ENCODE measurements at regions not wholly inside any gene's neighbourhood (a gene's known extent, or its start where the extent isn't known, plus 50 kb on each side); places are given as distances from the start of the nearest gene placed in this dataset.
"Not testable (repeated sequence)": the region's sequence is repeated elsewhere in the genome, so short reads cannot be mapped to it uniquely, and the experiment has no call there.

DNA sequence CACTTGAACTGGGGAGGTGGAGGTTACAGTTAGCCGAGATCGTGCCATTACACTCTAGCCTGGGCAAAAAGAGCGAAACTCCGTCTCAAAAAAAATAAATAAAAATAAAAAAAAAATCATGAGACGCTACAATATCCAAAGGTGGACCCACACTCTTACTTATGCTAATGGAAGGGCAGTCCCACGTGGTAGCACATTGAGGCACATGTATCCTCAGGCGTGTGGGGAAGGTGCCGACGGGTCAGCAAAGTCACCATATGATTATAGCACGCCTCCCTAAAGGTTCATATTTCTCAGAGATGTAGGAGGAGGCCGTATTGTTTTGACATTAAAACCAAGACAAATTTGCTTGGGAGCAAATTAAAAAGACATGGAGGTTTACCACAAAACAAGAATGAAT, 201.6 kb downstream of the LRRC70 start:
- DNase-seq = no peak
- H3K4me3 Mint-ChIP-seq (ENCODE audit: low read depth, unreplicated experiment) = no peak overlapping the region
- no peaks in the 10 kb centered on the region for H3K4me1 Mint-ChIP-seq (ENCODE audit: low read depth, unreplicated experiment)
- no TSS peak for BruUV-seq (replicated peaks)
- intact Hi-C loops (cut with micrococcal nuclease; ENCODE audit: unreplicated experiment) = no loop called here
- CTCF ChIA-PET = interaction anchor here (0.6 kb wide), 1 partner anchor 376 kb away, joined by 10 read pairs; no protein-coding TSS in a partner anchor
- no peaks in the 10 kb centered on the region for H3K36me3 Mint-ChIP-seq (ENCODE audit: insufficient read depth, unreplicated experiment)
- H3K27ac Mint-ChIP-seq (ENCODE audit: unreplicated experiment) = no peak overlapping the region
- H3K27me3 Mint-ChIP-seq (ENCODE audit: unreplicated experiment) = no peaks in the 10 kb centered on the region
- TF ChIP-seq, protein P1, sequence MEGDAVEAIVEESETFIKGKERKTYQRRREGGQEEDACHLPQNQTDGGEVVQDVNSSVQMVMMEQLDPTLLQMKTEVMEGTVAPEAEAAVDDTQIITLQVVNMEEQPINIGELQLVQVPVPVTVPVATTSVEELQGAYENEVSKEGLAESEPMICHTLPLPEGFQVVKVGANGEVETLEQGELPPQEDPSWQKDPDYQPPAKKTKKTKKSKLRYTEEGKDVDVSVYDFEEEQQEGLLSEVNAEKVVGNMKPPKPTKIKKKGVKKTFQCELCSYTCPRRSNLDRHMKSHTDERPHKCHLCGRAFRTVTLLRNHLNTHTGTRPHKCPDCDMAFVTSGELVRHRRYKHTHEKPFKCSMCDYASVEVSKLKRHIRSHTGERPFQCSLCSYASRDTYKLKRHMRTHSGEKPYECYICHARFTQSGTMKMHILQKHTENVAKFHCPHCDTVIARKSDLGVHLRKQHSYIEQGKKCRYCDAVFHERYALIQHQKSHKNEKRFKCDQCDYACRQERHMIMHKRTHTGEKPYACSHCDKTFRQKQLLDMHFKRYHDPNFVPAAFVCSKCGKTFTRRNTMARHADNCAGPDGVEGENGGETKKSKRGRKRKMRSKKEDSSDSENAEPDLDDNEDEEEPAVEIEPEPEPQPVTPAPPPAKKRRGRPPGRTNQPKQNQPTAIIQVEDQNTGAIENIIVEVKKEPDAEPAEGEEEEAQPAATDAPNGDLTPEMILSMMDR (IDR thresholded peaks at IDR 0.05; ENCODE audit: unreplicated experiment) = no peak
- H3K9me3 Mint-ChIP-seq (ENCODE audit: low read depth, unreplicated experiment) = no peaks in the 10 kb centered on the region

DNA sequence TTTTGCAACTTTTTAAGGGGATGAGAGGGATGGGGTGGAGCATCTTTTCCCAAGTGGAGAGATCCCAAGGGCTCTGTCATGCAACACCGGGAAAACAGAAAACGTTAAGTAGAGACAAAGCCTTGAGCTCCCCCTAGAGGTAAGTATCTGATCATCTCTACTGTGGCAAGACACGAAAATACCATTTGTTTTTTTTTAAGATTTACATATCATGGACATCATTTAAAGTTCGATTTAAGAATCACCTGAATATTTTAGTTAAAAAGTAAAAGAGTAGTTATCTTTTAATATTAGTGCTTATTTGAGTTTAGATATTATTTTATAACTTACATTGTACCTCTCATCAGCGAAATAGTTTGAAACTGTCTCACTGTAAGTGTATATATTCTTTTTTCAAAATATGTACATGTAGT, 200.4 kb downstream of the LRRC70 start:
- intact Hi-C loops (cut with micrococcal nuclease; ENCODE audit: unreplicated experiment) = loop anchor here (1.0 kb wide), 2 partner anchors 319 to 336 kb away; no protein-coding TSS in a partner anchor
- Mint-ChIP-seq H3K4me3 (ENCODE audit: low read depth, unreplicated experiment) (no peak overlapping the region), H3K27me3 (ENCODE audit: unreplicated experiment) (no peaks in the 10 kb centered on the region), H3K4me1 (ENCODE audit: low read depth, unreplicated experiment) (no peaks in the 10 kb centered on the region), H3K9me3 (ENCODE audit: low read depth, unreplicated experiment) (no peaks in the 10 kb centered on the region), H3K36me3 (ENCODE audit: insufficient read depth, unreplicated experiment) (no peaks in the 10 kb centered on the region), H3K27ac (ENCODE audit: unreplicated experiment) (no peak overlapping the region)
- peak; percentile 30 for DNase-seq
- CTCF ChIA-PET = interaction anchor here (0.8 to 1.2 kb wide), 3 partner anchors 33 to 336 kb away, joined by 3 to 4 read pairs (median 3); no protein-coding TSS in a partner anchor
- BruUV-seq (replicated peaks) = no TSS peak
- TF ChIP-seq, protein P1 (IDR thresholded peaks at IDR 0.05; ENCODE audit: unreplicated experiment) = peak; percentile 53

DNA sequence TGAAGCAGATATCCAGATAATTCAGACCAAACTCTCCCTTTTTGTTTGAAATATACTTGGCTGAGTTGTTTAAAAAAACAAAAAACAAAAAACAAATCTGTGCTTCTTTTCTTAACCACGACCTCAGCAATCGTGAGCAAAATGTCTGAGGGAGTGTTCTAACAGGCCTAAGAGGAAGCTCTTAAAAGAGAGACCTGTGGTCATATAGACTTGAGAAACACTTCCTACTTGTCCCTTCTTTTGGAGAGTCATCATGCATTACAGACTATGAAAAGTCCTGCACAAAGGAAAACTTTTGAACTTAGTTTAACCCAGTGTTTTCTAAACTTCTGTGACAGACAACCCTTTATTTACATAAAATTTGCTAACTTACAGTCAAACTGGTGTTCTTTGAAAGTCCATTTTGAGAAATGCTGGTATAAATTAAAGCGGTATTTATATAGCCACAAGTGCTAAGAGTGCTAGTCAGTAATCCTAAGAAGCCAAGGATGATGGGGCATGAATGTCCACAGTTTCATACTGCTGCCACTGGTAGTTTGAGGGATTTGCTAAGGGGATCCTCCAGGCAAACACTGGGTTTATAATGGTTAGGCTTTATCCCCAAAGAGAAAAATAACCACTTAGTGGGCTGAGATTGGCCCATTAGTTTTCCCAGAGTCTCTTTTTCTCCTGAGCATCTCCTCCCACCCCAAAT, 199.8 kb downstream of the LRRC70 start:
- intact Hi-C loops (cut with micrococcal nuclease; ENCODE audit: unreplicated experiment) = loop anchor here (1.0 kb wide), 2 partner anchors 318 to 335 kb away; no protein-coding TSS in a partner anchor
- no peaks in the 10 kb centered on the region for H3K9me3 Mint-ChIP-seq (ENCODE audit: low read depth, unreplicated experiment)
- CTCF ChIA-PET = interaction anchor here (0.6 to 1.2 kb wide), 4 partner anchors 32 to 374 kb away, joined by 3 to 4 read pairs (median 4); no protein-coding TSS in a partner anchor
- no peak overlapping the region for H3K4me3 Mint-ChIP-seq (ENCODE audit: low read depth, unreplicated experiment)
- no peaks in the 10 kb centered on the region for H3K36me3 Mint-ChIP-seq (ENCODE audit: insufficient read depth, unreplicated experiment)
- TF ChIP-seq, protein P1 (IDR thresholded peaks at IDR 0.05; ENCODE audit: unreplicated experiment) = no peak
- no peak for DNase-seq
- H3K4me1 Mint-ChIP-seq (ENCODE audit: low read depth, unreplicated experiment) = no peaks in the 10 kb centered on the region
- no TSS peak for BruUV-seq (replicated peaks)
- no peak overlapping the region for H3K27ac Mint-ChIP-seq (ENCODE audit: unreplicated experiment)
- no peaks in the 10 kb centered on the region for H3K27me3 Mint-ChIP-seq (ENCODE audit: unreplicated experiment)

DNA sequence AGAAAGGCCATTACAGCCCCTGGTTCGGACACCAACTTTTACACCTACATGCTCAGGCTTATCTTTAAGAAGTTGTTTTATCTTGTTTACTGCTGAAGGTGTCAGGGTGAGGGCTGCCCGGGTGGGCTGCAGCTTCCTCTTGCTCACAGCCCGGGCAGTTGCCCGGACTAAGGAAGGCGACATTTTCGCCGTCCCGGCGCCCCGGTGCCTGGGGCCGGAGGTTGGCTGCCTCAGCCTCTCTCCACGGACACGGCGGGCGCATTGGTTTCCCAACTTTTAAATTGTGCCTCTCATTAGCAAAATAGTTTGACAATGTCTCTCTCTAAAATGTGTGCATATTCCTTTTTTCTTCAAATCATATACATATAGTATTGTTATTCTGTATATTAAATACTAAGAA, 198.5 kb downstream of the LRRC70 start:
- H3K4me1 Mint-ChIP-seq (ENCODE audit: low read depth, unreplicated experiment); H3K4me3 Mint-ChIP-seq (ENCODE audit: low read depth, unreplicated experiment); H3K9me3 Mint-ChIP-seq (ENCODE audit: low read depth, unreplicated experiment); CTCF ChIA-PET; intact Hi-C loops (cut with micrococcal nuclease; ENCODE audit: unreplicated experiment); BruUV-seq (replicated peaks); H3K36me3 Mint-ChIP-seq (ENCODE audit: insufficient read depth, unreplicated experiment); H3K27me3 Mint-ChIP-seq (ENCODE audit: unreplicated experiment); DNase-seq; H3K27ac Mint-ChIP-seq (ENCODE audit: unreplicated experiment): not testable (repeated sequence)

DNA sequence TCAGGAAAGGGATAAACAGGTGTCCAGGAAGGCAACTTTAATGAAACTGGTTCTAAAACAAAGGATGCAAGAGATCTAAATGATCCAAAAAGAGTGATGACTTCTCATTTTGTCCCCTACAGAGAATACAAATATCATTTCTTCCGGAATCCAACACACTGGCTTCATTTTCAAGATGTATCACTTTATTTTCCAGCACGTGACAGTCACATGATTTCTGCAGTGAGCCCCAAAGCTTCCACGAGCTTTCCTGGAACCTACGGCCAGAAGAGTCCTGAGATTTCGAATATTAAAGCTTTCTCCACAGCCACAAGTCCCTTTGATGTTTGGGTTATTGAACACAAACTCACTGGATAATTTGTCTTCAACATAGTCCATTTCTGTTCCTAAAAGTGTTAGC, 198.0 kb downstream of the LRRC70 start:
- intact Hi-C loops (cut with micrococcal nuclease; ENCODE audit: unreplicated experiment); DNase-seq; H3K4me1 Mint-ChIP-seq (ENCODE audit: low read depth, unreplicated experiment); CTCF ChIA-PET; H3K36me3 Mint-ChIP-seq (ENCODE audit: insufficient read depth, unreplicated experiment); H3K4me3 Mint-ChIP-seq (ENCODE audit: low read depth, unreplicated experiment); H3K27me3 Mint-ChIP-seq (ENCODE audit: unreplicated experiment); BruUV-seq (replicated peaks); H3K27ac Mint-ChIP-seq (ENCODE audit: unreplicated experiment); H3K9me3 Mint-ChIP-seq (ENCODE audit: low read depth, unreplicated experiment): not testable (repeated sequence)

All from Calu3 (cell line).